HG02588 (cell line): ENCODE measurements at regions not wholly inside any gene's neighbourhood (a gene's known extent, or its start where the extent isn't known, plus 50 kb on each side); places are given as distances from the start of the nearest gene placed in this dataset.
"Not testable (repeated sequence)": the region's sequence is repeated elsewhere in the genome, so short reads cannot be mapped to it uniquely, and the experiment has no call there.

ENCODE experiments used
- ATAC-seq: cut with Tn5 transposase; IDR thresholded peaks from one replicate; pipeline ENCODE4 v1.9.1; 2021; ENCODE audit warnings: mild to moderate bottlenecking, moderate library complexity; ENCODE audit not compliant: unreplicated experiment

GRCh38 chr5:56405116-56405908 lies 172.2 kb upstream of the ANKRD55 start:
- ATAC-seq = no peak

- ATAC-seq = no peak
Measured at GRCh38 chr5:56402266-56403220, 169.4 kb upstream of the ANKRD55 start.

GRCh38 chr5:56397796-56398195 lies 164.7 kb upstream of the ANKRD55 start:
- ATAC-seq = not testable (repeated sequence)

DNA sequence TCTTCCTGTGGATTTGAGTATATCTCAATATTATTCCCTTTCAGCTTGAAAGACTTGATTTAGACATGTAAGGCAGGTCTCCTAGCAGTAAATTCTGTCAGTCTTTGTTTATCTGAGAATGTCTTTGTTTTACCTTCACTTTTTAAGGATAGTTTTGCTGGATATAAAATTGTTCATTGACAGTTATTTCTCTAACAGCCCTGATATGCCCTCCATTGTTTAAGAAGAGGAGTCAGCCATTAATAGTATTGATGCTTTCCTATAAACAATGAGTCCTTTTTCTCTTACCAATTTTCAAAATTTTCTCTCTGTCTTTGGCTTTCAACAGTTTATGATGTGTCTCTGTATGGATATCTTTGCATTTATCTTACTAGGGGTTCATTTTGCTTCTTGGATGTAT lies 163.5 kb upstream of the ANKRD55 start:
- no peak for ATAC-seq

GRCh38 chr5:56389261-56389660 lies 156.1 kb upstream of the ANKRD55 start:
- no peak for ATAC-seq

DNA sequence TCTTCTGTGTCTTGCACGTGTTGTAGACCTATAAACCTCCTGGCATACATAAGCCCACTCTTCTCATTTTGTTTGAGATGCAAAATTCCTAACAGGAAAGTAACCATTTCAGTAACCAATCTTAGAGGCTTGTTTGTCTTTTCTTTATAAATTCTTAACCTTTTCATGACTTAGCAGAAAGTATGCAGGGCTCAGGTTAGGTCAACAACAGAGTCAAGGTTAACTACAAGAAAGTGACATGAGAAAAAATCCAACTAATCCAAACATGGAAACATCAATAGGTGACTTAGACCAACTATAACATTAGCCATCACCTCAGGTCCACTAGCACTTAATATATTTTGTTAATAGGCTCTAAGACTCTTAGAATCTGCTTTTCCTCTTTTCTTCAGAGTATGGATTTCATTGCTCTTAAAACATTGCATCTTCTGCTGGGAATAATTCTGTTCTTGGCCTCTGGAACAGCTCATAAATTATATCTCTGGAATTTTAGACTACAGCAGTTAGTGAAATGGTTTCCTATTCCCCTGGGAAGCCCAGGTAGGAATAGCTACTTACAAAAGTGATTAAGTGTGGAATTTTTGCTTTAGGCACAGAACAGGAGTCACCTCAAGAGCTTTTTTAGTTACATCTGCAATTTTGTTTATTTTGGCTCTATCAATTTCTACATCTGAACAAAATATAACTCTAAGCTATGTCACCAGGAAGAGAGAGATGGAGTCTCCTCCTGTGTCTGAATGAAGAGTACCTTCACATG lies 155.3 kb upstream of the ANKRD55 start:
- no peak for ATAC-seq

DNA sequence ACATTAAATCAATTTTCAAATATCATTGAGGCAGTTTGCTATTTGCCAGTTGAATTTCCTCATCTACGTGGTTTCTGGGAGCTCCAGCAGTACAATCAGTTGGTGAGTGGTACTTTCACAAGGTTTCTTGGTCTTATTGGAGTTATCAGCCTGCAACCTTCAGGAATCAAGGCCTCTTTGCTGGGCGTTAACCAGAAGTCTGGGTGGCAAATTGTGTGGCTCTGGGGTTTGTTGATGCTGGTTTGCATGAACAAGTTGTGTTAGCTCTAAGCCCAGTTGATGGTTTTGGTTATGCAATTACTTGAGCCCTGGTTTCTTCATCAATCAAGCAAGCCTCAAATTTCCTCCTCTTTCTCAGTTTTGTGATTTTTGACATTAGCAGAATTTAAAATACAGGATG lies 152.9 kb upstream of the ANKRD55 start:
- ATAC-seq = no peak

DNA sequence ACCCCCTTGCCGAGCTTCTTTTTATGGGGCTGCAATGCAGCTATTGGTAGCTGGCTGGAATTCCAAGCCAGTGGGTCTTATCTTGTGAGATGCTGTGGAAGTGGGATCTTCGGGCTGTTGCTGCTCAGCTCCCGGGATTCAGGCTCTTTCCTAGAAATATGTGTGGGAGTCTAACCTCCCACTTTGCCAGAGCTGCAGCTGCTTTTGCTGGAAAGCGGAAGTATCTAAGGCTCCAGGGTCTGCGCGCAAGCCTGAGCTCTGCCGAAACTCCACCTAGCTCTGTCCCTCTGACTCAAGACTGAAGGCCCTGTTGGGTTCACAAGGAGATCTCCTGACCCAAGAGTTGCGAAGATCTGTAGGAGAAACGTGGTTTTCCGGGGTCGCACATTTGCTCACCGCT lies 151.1 kb upstream of the ANKRD55 start:
- no peak for ATAC-seq

DNA sequence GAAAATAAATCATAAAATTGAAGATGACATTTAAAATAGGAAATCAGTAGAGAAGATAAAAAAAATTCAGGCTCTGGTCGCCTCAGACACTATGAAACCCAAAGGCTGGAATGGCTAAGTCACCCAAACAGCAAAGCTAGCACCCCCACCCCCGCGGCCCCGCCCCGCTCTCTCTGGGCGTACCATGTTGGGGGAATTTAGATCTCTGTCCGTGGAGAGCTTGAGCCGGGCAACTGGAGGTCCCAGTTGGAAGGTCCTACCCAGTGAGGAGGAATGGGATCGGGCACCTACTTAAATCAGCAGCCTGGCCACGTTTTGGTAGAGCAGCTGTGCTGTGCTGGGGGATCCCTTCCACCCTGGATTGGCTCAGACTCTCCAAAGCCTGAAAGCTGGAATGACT lies 150.6 kb upstream of the ANKRD55 start:
- no peak for ATAC-seq

GRCh38 chr5:56382896-56383295 lies 149.8 kb upstream of the ANKRD55 start:
- ATAC-seq = no peak

GRCh38 chr5:56377573-56377972 lies 144.4 kb upstream of the ANKRD55 start:
- no peak for ATAC-seq

DNA sequence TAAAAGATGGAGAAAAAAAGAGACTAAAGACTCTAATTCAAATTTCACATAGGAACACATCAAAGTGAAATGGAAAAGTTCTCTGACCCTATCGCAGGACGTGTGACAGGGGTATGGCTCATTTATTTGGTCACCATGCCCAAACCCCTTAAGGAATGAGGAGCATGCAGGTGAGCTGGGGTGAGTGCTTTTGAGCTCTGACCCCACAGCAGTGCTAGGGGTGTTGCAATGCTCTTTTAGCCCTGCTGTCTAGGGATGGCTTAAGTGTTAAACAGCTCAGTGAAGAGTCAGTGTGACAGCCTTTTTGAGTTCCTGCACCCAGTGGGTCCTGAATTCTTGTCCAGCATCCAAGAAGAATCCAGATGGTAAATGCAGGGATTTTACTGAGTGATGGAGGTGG lies 143.0 kb upstream of the ANKRD55 start:
- no peak for ATAC-seq

GRCh38 chr5:56375011-56375410 lies 141.9 kb upstream of the ANKRD55 start:
- ATAC-seq = no peak

DNA sequence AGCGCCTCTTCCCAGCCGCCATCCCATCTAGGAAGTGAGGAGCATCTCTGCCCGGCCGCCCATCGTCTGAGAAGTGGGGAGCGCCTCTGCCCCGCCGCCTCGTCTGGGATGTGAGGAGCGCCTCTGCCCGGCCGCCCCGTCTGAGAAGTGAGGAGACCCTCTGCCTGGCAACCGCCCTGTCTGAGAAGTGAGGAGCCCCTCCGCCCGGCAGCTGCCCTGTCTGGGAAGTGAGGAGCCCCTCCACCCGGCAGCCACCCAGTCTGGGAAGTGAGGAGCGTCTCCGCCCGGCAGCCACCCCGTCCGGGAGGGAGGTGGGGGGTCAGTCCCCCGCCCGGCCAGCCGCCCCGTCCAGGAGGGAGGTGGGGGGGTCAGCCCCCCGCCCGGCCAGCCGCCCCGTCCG lies 139.4 kb upstream of the ANKRD55 start:
- ATAC-seq = not testable (repeated sequence)

GRCh38 chr5:56369361-56369811 lies 136.3 kb upstream of the ANKRD55 start:
- no peak for ATAC-seq

- ATAC-seq = no peak
Measured at GRCh38 chr5:56367748-56368147, 134.6 kb upstream of the ANKRD55 start.

GRCh38 chr5:56366986-56367385 lies 133.9 kb upstream of the ANKRD55 start:
- no peak for ATAC-seq

DNA sequence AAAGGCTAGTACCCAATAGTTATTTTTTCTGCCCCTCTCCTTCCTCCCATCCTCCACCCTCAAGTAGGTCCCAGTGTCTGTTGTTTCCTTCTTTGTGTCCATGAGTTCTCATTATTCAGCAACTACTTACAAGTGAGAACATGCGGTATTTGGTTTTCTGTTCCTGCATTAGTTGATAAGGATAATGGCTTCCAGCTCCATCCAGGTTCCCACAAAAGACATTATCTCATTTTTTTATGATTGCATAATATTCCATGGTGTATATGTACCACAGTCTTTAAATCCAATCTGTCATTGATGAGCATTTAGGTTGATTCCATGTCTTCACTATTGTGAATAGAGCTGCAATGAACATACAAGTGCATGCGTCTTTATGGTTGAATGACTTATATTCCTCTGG lies 128.3 kb upstream of the ANKRD55 start:
- no peak for ATAC-seq

GRCh38 chr5:56360816-56361215 lies 127.7 kb upstream of the ANKRD55 start:
- ATAC-seq = no peak

DNA sequence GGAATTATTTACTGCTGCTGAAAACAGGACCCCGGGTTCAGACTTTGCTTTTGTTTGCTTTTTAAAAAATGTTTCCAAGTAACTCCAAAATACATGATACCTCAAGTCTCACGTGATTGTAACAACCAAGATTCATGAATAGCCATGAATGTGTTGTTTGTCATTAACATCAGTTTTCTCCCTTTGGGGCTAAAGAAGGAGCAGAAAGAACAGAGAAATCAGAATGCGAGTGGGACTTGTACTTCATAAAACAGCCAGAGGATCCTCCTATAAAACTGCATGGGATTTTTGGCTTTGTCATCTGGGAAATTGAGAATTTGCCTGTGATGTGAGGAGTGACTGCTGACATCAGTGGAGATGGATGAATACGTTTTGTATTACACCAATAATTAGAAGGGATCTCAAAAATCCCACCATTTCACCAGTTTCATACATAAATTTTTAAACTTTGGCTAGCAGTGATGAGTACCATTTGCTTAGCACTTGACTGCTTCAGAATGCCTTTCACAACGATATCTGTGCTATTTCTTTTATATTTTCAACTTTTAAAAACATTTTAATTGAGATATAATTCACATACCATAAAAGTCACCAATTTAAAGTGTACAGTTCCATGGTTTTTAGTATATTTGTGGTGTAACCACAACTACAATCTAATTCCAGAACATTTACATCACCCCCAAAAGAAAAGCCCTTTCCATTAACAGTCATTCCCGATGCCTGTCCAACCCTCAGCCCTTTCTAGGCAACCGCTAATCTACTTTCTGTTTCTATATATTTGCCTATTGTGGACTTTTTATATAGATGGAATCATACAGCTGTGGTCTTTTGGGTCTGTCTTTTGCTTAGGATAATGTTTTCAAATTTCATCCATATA lies 126.9 kb upstream of the ANKRD55 start:
- ATAC-seq = no peak
